B cell (primary cell): ENCODE measurements at regions not wholly inside any gene's neighbourhood (a gene's known extent, or its start where the extent isn't known, plus 50 kb on each side); places are given as distances from the start of the nearest gene placed in this dataset.

Source experiments
- ATAC-seq: fragments of 200-7000 bp; cut with Tn5 transposase; one replicate; pipeline ENCODE4 v1.10.0; 2021; ENCODE audit warnings: low read depth, mild to moderate bottlenecking, moderate number of reproducible peaks, moderate library complexity
- CTCF ChIA-PET: fragments of 350-600 bp; sonication (Branson Sonifier 250); formaldehyde crosslinking; loops from one replicate; lab custom pipeline; 2021; ENCODE audit warnings: antibody characterized with exemption, inconsistent platforms; lab: Charles Lee
- POLR2A ChIA-PET: fragments of 350-600 bp; sonication (Branson Sonifier 250); formaldehyde crosslinking; loops from one replicate; lab custom pipeline; 2021; ENCODE audit warnings: antibody characterized with exemption; lab: Charles Lee
- DNase-seq: peaks from one replicate; pipeline ENCODE4 v3.0.0; 2013
- H2AFZ ChIP-seq: 2 replicates; pipeline ENCODE4 v1.6.1; 2012; ENCODE audit warnings: mild to moderate bottlenecking, low read depth, low read length; ENCODE audit not compliant: insufficient read depth, poor library complexity, severe bottlenecking
- H3K27ac ChIP-seq, 2 donors: 1 replicate in 1 of 2; 2 replicates in 1 of 2; pipeline ENCODE4 v1.5.1; 2012 to 2013; ENCODE audit warnings: low read length in 2 of 2, mild to moderate bottlenecking in 2 of 2, moderate library complexity in 1 of 2
- H3K27me3 ChIP-seq, 4 experiments: fragments of 200-600 bp in 1 of 4; sonication (generic) in 1 of 4; replicated peaks in 1 of 4; 1 replicate in 2 of 4; 2 replicates in 2 of 4; pipeline versions ENCODE4 v1.6.1 to v1.7.0; 2013 to 2016; ENCODE audit warnings: low read length in 3 of 4, mild to moderate bottlenecking in 2 of 4, mixed read lengths in 1 of 4, moderate library complexity in 1 of 4; ENCODE audit not compliant: insufficient read depth in 4 of 4, control insufficient read depth in 3 of 4; ENCODE audit errors: control extremely low read depth in 1 of 4
- H3K36me3 ChIP-seq, 2 experiments: replicated peaks in 1 of 2; 1 replicate in 1 of 2; 2 replicates in 1 of 2; pipeline versions ENCODE4 v1.6.1 to v1.7.1; 2013; ENCODE audit warnings: low read length in 1 of 2; ENCODE audit not compliant: insufficient read depth in 2 of 2, control insufficient read depth in 1 of 2; ENCODE audit errors: control extremely low read depth in 1 of 2, extremely low read depth in 1 of 2
- H3K4me1 ChIP-seq, 2 donors: fragments of 200-600 bp in 1 of 2; sonication (generic) in 1 of 2; 1 replicate in 1 of 2; 2 replicates in 1 of 2; pipeline versions ENCODE4 v1.5.1 to v1.6.1; 2013 to 2017; ENCODE audit warnings: low read length in 2 of 2; ENCODE audit not compliant: control insufficient read depth in 2 of 2, insufficient read depth in 2 of 2
- H3K4me2 ChIP-seq: replicated peaks from 2 replicates; pipeline ENCODE3; 2012; ENCODE audit warnings: mild to moderate bottlenecking, low read depth, low read length; ENCODE audit not compliant: poor library complexity, severe bottlenecking
- H3K4me3 ChIP-seq, 5 experiments: fragments of 200-600 bp in 1 of 5; sonication (generic) in 1 of 5; 1 replicate in 3 of 5; 2 replicates in 2 of 5; pipeline versions ENCODE4 v1.5.1 to v1.7.0; 2011 to 2016; ENCODE audit warnings: low read length in 4 of 5, mild to moderate bottlenecking in 4 of 5, low read depth in 2 of 5, control low read depth in 1 of 5, moderate library complexity in 1 of 5; ENCODE audit not compliant: insufficient read depth in 1 of 5; ENCODE audit errors: control extremely low read depth in 1 of 5, extremely low read depth in 1 of 5
- H3K79me2 ChIP-seq: fragments of 200-600 bp; sonication (generic); one replicate; pipeline ENCODE4 v1.6.0; 2016; ENCODE audit warnings: low read length; ENCODE audit not compliant: control insufficient read depth, insufficient read depth
- H3K9ac ChIP-seq: fragments of 200-600 bp; sonication (generic); 2 replicates; pipeline ENCODE4 v1.6.1; 2017; ENCODE audit warnings: mild to moderate bottlenecking, low read length, moderate library complexity
- H3K9me3 ChIP-seq, 3 donors: one replicate each; pipeline versions ENCODE4 v1.6.1 to v1.7.1; 2013; ENCODE audit warnings: low read length in 2 of 3; ENCODE audit not compliant: control insufficient read depth in 2 of 3, insufficient read depth in 1 of 3; ENCODE audit errors: control extremely low read depth in 1 of 3
- H4K20me1 ChIP-seq: 2 replicates; pipeline ENCODE4 v1.6.0; 2012; ENCODE audit warnings: mild to moderate bottlenecking, low read length; ENCODE audit not compliant: insufficient read depth, control insufficient read depth, poor library complexity, severe bottlenecking
- H3K27ac Mint-ChIP-seq: one replicate; pipeline ENCODE4 v1.8.0; 2021; ENCODE audit warnings: mixed read lengths
- H3K27me3 Mint-ChIP-seq: one replicate; pipeline ENCODE4 v1.8.0; 2021; ENCODE audit warnings: mixed read lengths
- H3K4me1 Mint-ChIP-seq: one replicate; pipeline ENCODE4 v1.8.0; 2021; ENCODE audit warnings: mixed read lengths
- H3K4me3 Mint-ChIP-seq: one replicate; pipeline ENCODE4 v1.8.0; 2021; ENCODE audit warnings: mixed read lengths
- H3K9me3 Mint-ChIP-seq: one replicate; pipeline ENCODE4 v1.8.0; 2022; ENCODE audit warnings: mixed read lengths; ENCODE audit not compliant: insufficient read depth
- CTCF ChIP-seq: fragments of 200-600 bp; IDR thresholded peaks from one replicate; pipeline ENCODE4 v1.8.0; 2022; ENCODE audit warnings: antibody characterized with exemption, mild to moderate bottlenecking
- EZH2 ChIP-seq: IDR thresholded peaks from 2 replicates; pipeline ENCODE4 v1.6.1; 2012; ENCODE audit warnings: borderline replicate concordance, low read depth, mild to moderate bottlenecking, moderate library complexity, low read length; ENCODE audit not compliant: insufficient read depth, poor library complexity, severe bottlenecking
- WGBS: methylation state at CpG from one replicate; pipeline ENCODE4 v1.1.5; 2013; ENCODE audit warnings: missing lambda C conversion rate; ENCODE audit not compliant: insufficient coverage; 5-methylcytosine and 5-hydroxymethylcytosine counted together
- intact Hi-C: fragments of 100-400 bp; cut with micrococcal nuclease; formaldehyde crosslinking; loops from one replicate; pipeline ENCODE4 v1.10.0; 2022

- intact Hi-C loops: no loop called here
- H3K27ac ChIP-seq: no peak overlapping the region
- CTCF ChIA-PET: no interaction called here
- no peak overlapping the region for H3K4me2 ChIP-seq
- TF ChIP-seq CTCF: no peak
- TF ChIP-seq EZH2: no peak
- POLR2A ChIA-PET: no interaction called here
- no peaks in the 10 kb centered on the region for H3K36me3 ChIP-seq
- ATAC-seq: no peak
- H4K20me1 ChIP-seq: no peaks in the 10 kb centered on the region
- no peak overlapping the region for H3K4me3 Mint-ChIP-seq
- H3K4me1 Mint-ChIP-seq: no peaks in the 10 kb centered on the region
- H3K9me3 ChIP-seq: peaks cover 0 to 10% (median 9%) of the 10 kb centered on the region in 3 donors
- no peaks in the 10 kb centered on the region for H3K79me2 ChIP-seq
- H3K9ac ChIP-seq: no peak overlapping the region
- no peaks in the 10 kb centered on the region for H3K27me3 ChIP-seq
- no CpG with 5 or more reads among the region's 2 CpGs for WGBS
- H3K27ac Mint-ChIP-seq: no peak overlapping the region
- no peaks in the 10 kb centered on the region for H3K4me1 ChIP-seq
- peaks cover 5% of the 10 kb centered on the region for H3K9me3 Mint-ChIP-seq
- DNase-seq: no peak
- H2AFZ ChIP-seq: no peak overlapping the region
- no peak overlapping the region for H3K4me3 ChIP-seq
- peaks cover 9% of the 10 kb centered on the region for H3K27me3 Mint-ChIP-seq
These were observed 287.8 kb downstream of the DTWD2 start for GRCh38 chr5:118700510-118700909.

- H3K4me3 Mint-ChIP-seq: no peak overlapping the region
- H3K9me3 Mint-ChIP-seq: peaks cover 2% of the 10 kb centered on the region
- 39% methylated on average over 2 of the region's 2 CpGs for WGBS
- ChIA-PET POLR2A (no interaction called here), CTCF (no interaction called here)
- H3K36me3 ChIP-seq: no peaks in the 10 kb centered on the region
- H3K9ac ChIP-seq: no peak overlapping the region
- H3K79me2 ChIP-seq: no peaks in the 10 kb centered on the region
- H3K9me3 ChIP-seq: peaks cover 0 to 10% (median 9%) of the 10 kb centered on the region in 3 donors
- ATAC-seq (no peak), DNase-seq (no peak)
- peaks cover 4% of the 10 kb centered on the region for H3K27me3 Mint-ChIP-seq
- H2AFZ ChIP-seq: no peak overlapping the region
- TF ChIP-seq CTCF (no peak), EZH2 (no peak)
- H3K4me1 ChIP-seq: no peaks in the 10 kb centered on the region
- H3K27ac Mint-ChIP-seq: no peak overlapping the region
- no peaks in the 10 kb centered on the region for H4K20me1 ChIP-seq
- H3K27ac ChIP-seq: no peak overlapping the region
- no peaks in the 10 kb centered on the region for H3K4me1 Mint-ChIP-seq
- H3K4me3 ChIP-seq: no peak overlapping the region
- no peak overlapping the region for H3K4me2 ChIP-seq
- intact Hi-C loops: no loop called here
- no peaks in the 10 kb centered on the region for H3K27me3 ChIP-seq
These were observed 289.6 kb downstream of the DTWD2 start for GRCh38 chr5:118698774-118699173.
